HepG2 (cell line): ENCODE measurements at regions not wholly inside any gene's neighbourhood (a gene's known extent, or its start where the extent isn't known, plus 50 kb on each side); places are given as distances from the start of the nearest gene placed in this dataset.
A peak's percentile ranks its signal among the peaks of the same experiment; 100 is the strongest.

Experiments used
- ARID5B ChIP-seq: IDR thresholded peaks from 2 replicates; pipeline ENCODE4 v1.4.0; 2020; ENCODE audit warnings: mild to moderate bottlenecking, missing genetic modification reagents
- GATA4 ChIP-seq: sonication (generic); IDR thresholded peaks from 2 replicates; pipeline ENCODE4 v1.6.1; 2016; ENCODE audit warnings: antibody characterized with exemption, low read depth, borderline replicate concordance
- HMGXB4 ChIP-seq, 2 experiments: sonication (generic) in 1 of 2; formaldehyde crosslinking in 1 of 2; IDR thresholded peaks; 2 replicates each; pipeline versions ENCODE4 v1.4.0 to v1.6.1; 2018 to 2020; ENCODE audit warnings: missing genetic modification reagents in 2 of 2, borderline replicate concordance in 1 of 2, low read depth in 1 of 2, mild to moderate bottlenecking in 1 of 2, missing biosample characterization in 1 of 2
- JDP2 ChIP-seq: sonication (generic); formaldehyde crosslinking; IDR thresholded peaks from 2 replicates; pipeline ENCODE4 v1.8.1; 2022; ENCODE audit warnings: missing genetic modification reagents, borderline replicate concordance
- JUND ChIP-seq: sonication (generic); formaldehyde crosslinking; IDR thresholded peaks from 2 replicates; pipeline ENCODE4 v1.8.0; 2022; ENCODE audit warnings: mild to moderate bottlenecking, missing genetic modification reagents
- TBX3 ChIP-seq: fragments of 450-650 bp; IDR thresholded peaks from 2 replicates; pipeline ENCODE4 v1.6.1; 2017; ENCODE audit warnings: antibody characterized with exemption, mild to moderate bottlenecking, inconsistent platforms, borderline replicate concordance
- ZNF607 ChIP-seq: sonication (generic); formaldehyde crosslinking; IDR thresholded peaks from 2 replicates; pipeline ENCODE4 v1.5.1; 2020; ENCODE audit warnings: missing genetic modification reagents, mild to moderate bottlenecking, borderline replicate concordance
- ZNF737 ChIP-seq: sonication (generic); formaldehyde crosslinking; IDR thresholded peaks from 2 replicates; pipeline ENCODE4 v1.5.0; 2020; ENCODE audit warnings: missing genetic modification reagents, mild to moderate bottlenecking, borderline replicate concordance
- TF ChIP-seq, protein P1 (sequence below): sonication (generic); formaldehyde crosslinking; IDR thresholded peaks from 2 replicates; pipeline ENCODE4 v1.8.1; 2022; ENCODE audit warnings: low read depth, mild to moderate bottlenecking, missing genetic modification reagents
- TF ChIP-seq, protein P2 (sequence below): sonication (generic); formaldehyde crosslinking; IDR thresholded peaks from 2 replicates; pipeline ENCODE4 v1.4.0; 2020; ENCODE audit warnings: mild to moderate bottlenecking, low read depth, missing genetic modification reagents
- TF ChIP-seq, protein P3 (sequence below), 2 experiments: IDR thresholded peaks; 2 replicates each; pipeline ENCODE4 v1.6.1; 2011 to 2012; ENCODE audit warnings: low read length in 2 of 2, borderline replicate concordance in 1 of 2, low read depth in 1 of 2, mild to moderate bottlenecking in 1 of 2, moderate library complexity in 1 of 2

DNA sequence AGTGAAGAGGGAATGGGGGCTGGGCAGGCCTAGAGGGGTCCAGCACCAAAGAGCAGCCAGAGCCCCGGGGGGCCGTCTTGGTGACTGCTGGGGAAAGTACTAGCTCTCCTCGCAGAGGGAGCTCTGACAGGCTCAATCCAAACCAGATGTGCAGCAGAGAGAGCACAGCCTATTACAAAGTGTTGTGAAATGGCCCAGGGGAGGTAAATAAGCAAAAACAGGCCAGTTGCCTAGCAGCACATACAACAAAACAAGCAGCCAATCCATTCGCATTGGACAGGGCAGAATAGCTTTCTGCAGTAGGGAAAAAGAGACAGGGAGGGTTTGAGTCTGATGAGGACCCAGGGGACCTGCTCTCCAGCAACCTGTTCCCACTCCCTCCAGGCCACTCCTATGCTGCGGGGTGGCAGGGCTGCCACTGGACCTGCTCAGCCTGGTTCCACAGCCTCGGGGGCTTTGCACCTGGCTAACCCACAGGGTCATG, 239.6 kb upstream of the FGGY start (continued):
- TF ChIP-seq TBX3 (no peak), ARID5B (CRISPR knock-in tag) (0 out of 2 replicates have a peak, but pooled peaks have one; percentile 58), JUND (no peak), ZNF737 (CRISPR knock-in tag) (no peak), GATA4 (no peak), HMGXB4 (CRISPR knock-in tag; IDR thresholded peaks at IDR 0.05; ENCODE audit: borderline replicate concordance in 1 of 2, low read depth in 1 of 2) (no peak), JDP2 (CRISPR knock-in tag) (no peak), ZNF607 (CRISPR knock-in tag) (no peak)
- TF ChIP-seq, protein P1, sequence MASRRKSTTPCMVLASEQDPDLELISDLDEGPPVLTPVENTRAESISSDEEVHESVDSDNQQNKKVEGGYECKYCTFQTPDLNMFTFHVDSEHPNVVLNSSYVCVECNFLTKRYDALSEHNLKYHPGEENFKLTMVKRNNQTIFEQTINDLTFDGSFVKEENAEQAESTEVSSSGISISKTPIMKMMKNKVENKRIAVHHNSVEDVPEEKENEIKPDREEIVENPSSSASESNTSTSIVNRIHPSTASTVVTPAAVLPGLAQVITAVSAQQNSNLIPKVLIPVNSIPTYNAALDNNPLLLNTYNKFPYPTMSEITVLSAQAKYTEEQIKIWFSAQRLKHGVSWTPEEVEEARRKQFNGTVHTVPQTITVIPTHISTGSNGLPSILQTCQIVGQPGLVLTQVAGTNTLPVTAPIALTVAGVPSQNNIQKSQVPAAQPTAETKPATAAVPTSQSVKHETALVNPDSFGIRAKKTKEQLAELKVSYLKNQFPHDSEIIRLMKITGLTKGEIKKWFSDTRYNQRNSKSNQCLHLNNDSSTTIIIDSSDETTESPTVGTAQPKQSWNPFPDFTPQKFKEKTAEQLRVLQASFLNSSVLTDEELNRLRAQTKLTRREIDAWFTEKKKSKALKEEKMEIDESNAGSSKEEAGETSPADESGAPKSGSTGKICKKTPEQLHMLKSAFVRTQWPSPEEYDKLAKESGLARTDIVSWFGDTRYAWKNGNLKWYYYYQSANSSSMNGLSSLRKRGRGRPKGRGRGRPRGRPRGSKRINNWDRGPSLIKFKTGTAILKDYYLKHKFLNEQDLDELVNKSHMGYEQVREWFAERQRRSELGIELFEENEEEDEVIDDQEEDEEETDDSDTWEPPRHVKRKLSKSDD (CRISPR knock-in tag), result no peak
- TF ChIP-seq, protein P2, sequence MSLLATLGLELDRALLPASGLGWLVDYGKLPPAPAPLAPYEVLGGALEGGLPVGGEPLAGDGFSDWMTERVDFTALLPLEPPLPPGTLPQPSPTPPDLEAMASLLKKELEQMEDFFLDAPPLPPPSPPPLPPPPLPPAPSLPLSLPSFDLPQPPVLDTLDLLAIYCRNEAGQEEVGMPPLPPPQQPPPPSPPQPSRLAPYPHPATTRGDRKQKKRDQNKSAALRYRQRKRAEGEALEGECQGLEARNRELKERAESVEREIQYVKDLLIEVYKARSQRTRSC, result no peak
- TF ChIP-seq, protein P3, sequence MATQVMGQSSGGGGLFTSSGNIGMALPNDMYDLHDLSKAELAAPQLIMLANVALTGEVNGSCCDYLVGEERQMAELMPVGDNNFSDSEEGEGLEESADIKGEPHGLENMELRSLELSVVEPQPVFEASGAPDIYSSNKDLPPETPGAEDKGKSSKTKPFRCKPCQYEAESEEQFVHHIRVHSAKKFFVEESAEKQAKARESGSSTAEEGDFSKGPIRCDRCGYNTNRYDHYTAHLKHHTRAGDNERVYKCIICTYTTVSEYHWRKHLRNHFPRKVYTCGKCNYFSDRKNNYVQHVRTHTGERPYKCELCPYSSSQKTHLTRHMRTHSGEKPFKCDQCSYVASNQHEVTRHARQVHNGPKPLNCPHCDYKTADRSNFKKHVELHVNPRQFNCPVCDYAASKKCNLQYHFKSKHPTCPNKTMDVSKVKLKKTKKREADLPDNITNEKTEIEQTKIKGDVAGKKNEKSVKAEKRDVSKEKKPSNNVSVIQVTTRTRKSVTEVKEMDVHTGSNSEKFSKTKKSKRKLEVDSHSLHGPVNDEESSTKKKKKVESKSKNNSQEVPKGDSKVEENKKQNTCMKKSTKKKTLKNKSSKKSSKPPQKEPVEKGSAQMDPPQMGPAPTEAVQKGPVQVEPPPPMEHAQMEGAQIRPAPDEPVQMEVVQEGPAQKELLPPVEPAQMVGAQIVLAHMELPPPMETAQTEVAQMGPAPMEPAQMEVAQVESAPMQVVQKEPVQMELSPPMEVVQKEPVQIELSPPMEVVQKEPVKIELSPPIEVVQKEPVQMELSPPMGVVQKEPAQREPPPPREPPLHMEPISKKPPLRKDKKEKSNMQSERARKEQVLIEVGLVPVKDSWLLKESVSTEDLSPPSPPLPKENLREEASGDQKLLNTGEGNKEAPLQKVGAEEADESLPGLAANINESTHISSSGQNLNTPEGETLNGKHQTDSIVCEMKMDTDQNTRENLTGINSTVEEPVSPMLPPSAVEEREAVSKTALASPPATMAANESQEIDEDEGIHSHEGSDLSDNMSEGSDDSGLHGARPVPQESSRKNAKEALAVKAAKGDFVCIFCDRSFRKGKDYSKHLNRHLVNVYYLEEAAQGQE (IDR thresholded peaks at IDR 0.05; ENCODE audit: borderline replicate concordance in 1 of 2, low read depth in 1 of 2, low read length in 2 of 2), result no peak
